IMR-90 (cell line): ENCODE measurements at regions not wholly inside any gene's neighbourhood (a gene's known extent, or its start where the extent isn't known, plus 50 kb on each side); places are given as distances from the start of the nearest gene placed in this dataset.
"Not testable (repeated sequence)": the region's sequence is repeated elsewhere in the genome, so short reads cannot be mapped to it uniquely, and the experiment has no call there.

Experiments used
- CEBPB ChIP-seq: IDR thresholded peaks from 2 replicates; pipeline ENCODE4 v1.6.1; 2012; ENCODE audit warnings: low read depth, low read length, improper control_type of control experiment
- CTCF ChIP-seq: conservative IDR thresholded peaks from 2 replicates; pipeline ENCODE4 v1.5.1; 2012; ENCODE audit warnings: mild to moderate bottlenecking, low read depth, low read length, improper control_type of control experiment
- MAFK ChIP-seq: IDR thresholded peaks from 2 replicates; pipeline ENCODE4 v1.6.1; 2012; ENCODE audit warnings: low read depth, low read length, improper control_type of control experiment
- POLR2A ChIP-seq: IDR thresholded peaks from 2 replicates; pipeline ENCODE4 v1.6.1; 2012; ENCODE audit warnings: mild to moderate bottlenecking, low read depth, low read length
- SMC3 ChIP-seq: fragments of 150-350 bp; IDR thresholded peaks from 2 replicates; pipeline ENCODE4 v1.6.1; 2016; ENCODE audit warnings: low read depth, mild to moderate bottlenecking, antibody characterized with exemption, low read length, moderate library complexity

DNA sequence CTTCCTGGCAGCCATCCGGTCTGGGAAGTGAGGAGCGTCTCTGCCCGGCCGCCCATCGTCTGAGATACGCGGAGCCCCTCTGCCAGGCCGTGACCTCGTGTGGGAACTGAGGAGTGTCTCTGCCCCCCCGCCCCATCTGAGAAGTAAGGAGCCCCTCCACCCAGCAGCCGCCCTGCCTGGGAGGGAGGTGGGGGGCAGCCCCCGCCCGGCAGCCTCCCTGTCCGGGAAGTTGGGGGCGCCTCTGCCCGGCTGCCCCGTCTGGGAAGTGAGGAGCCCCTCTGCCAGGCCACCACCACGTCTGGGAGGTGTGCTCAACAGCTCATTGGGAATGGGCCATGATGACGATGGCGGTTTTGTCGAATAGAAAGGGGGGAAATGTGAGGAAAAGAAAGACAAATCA, 130.4 kb downstream of the OR52B4 start:
- TF ChIP-seq SMC3, CTCF, POLR2A, CEBPB, MAFK: not testable (repeated sequence)
